Natural killer cell (primary cell): ENCODE measurements at regions not wholly inside any gene's neighbourhood (a gene's known extent, or its start where the extent isn't known, plus 50 kb on each side); places are given as distances from the start of the nearest gene placed in this dataset.

Experiments
- ATAC-seq, 3 donors: fragments of 150-1000 bp in 2 of 3; fragments of 200-7000 bp in 1 of 3; cut with Tn5 transposase; 1 replicate in 1 of 3; 2 replicates in 2 of 3; pipeline ENCODE4 v1.10.0; 2021; ENCODE audit warnings: mild to moderate bottlenecking in 2 of 3, moderate library complexity in 2 of 3
- DNase-seq, 2 donors: peaks; one replicate each; pipeline versions ENCODE4 v3.0.0 to v3.0.0-alpha.2; 2013 to 2021; ENCODE audit warnings: mixed read lengths in 1 of 2
- H3K27ac ChIP-seq: one replicate; pipeline ENCODE4 v1.5.1; 2013; ENCODE audit warnings: mild to moderate bottlenecking, low read length
- H3K27me3 ChIP-seq: one replicate; pipeline ENCODE4 v1.6.1; 2013; ENCODE audit warnings: low read length; ENCODE audit not compliant: control insufficient read depth, insufficient read depth
- H3K36me3 ChIP-seq: one replicate; pipeline ENCODE4 v1.6.1; 2013; ENCODE audit warnings: low read length; ENCODE audit not compliant: control insufficient read depth, insufficient read depth
- H3K4me1 ChIP-seq: one replicate; pipeline ENCODE4 v1.6.1; 2013; ENCODE audit warnings: low read length; ENCODE audit not compliant: control insufficient read depth, insufficient read depth
- H3K4me3 ChIP-seq: one replicate; pipeline ENCODE4 v1.5.1; 2013; ENCODE audit warnings: low read length
- H3K9me3 ChIP-seq: one replicate; pipeline ENCODE4 v1.6.1; 2013; ENCODE audit warnings: low read length; ENCODE audit not compliant: control insufficient read depth, insufficient read depth
- H3K27ac Mint-ChIP-seq, 2 donors: one replicate each; pipeline ENCODE4 v1.8.0; 2022; ENCODE audit warnings: mild to moderate bottlenecking in 2 of 2, mixed read lengths in 2 of 2, moderate library complexity in 1 of 2
- H3K27me3 Mint-ChIP-seq, 2 donors: one replicate each; pipeline ENCODE4 v1.8.0; 2022; ENCODE audit warnings: low read depth in 2 of 2, mixed read lengths in 2 of 2
- H3K36me3 Mint-ChIP-seq: one replicate; pipeline ENCODE4 v1.8.0; 2022; ENCODE audit warnings: mixed read lengths
- H3K4me1 Mint-ChIP-seq, 2 donors: one replicate each; pipeline ENCODE4 v1.8.0; 2022; ENCODE audit warnings: mixed read lengths in 2 of 2
- H3K4me3 Mint-ChIP-seq: one replicate; pipeline ENCODE4 v1.8.0; 2022; ENCODE audit warnings: mild to moderate bottlenecking, moderate library complexity, mixed read lengths
- H3K9me3 Mint-ChIP-seq, 2 donors: one replicate each; pipeline ENCODE4 v1.8.0; 2022; ENCODE audit warnings: mixed read lengths in 2 of 2
- WGBS: methylation state at CpG from one replicate; pipeline ENCODE4 v1.1.7; 2013; ENCODE audit warnings: missing lambda C conversion rate; ENCODE audit not compliant: insufficient coverage; 5-methylcytosine and 5-hydroxymethylcytosine counted together
- intact Hi-C: fragments of 100-400 bp; cut with micrococcal nuclease; formaldehyde crosslinking; loops from one replicate; pipeline ENCODE4 v1.14.2; 2022
- TF ChIP-seq, protein P1 (sequence below): fragments of 200-600 bp; IDR thresholded peaks from one replicate; pipeline ENCODE4 v1.8.0; 2022; ENCODE audit warnings: antibody characterized with exemption

GRCh38 chr1:234540404-234540762 lies 61.4 kb upstream of the TARBP1 start:
- Histone ChIP-seq H3K4me1 (no peaks in the 10 kb centered on the region), H3K27ac (no peak overlapping the region), H3K36me3 (no peaks in the 10 kb centered on the region), H3K9me3 (no peaks in the 10 kb centered on the region), H3K4me3 (no peak overlapping the region), H3K27me3 (no peaks in the 10 kb centered on the region)
- Mint-ChIP-seq H3K9me3 (no peaks in the 10 kb centered on the region), H3K4me1 (no peaks in the 10 kb centered on the region), H3K27ac (no peak overlapping the region), H3K4me3 (no peak overlapping the region), H3K36me3 (no peaks in the 10 kb centered on the region), H3K27me3 (peaks cover 6 to 14% of the 10 kb centered on the region in 2 donors)
- WGBS, result 90% methylated on average over 5 of the region's 5 CpGs
- ATAC-seq (no peak), DNase-seq (no peak)
- TF ChIP-seq, protein P1, sequence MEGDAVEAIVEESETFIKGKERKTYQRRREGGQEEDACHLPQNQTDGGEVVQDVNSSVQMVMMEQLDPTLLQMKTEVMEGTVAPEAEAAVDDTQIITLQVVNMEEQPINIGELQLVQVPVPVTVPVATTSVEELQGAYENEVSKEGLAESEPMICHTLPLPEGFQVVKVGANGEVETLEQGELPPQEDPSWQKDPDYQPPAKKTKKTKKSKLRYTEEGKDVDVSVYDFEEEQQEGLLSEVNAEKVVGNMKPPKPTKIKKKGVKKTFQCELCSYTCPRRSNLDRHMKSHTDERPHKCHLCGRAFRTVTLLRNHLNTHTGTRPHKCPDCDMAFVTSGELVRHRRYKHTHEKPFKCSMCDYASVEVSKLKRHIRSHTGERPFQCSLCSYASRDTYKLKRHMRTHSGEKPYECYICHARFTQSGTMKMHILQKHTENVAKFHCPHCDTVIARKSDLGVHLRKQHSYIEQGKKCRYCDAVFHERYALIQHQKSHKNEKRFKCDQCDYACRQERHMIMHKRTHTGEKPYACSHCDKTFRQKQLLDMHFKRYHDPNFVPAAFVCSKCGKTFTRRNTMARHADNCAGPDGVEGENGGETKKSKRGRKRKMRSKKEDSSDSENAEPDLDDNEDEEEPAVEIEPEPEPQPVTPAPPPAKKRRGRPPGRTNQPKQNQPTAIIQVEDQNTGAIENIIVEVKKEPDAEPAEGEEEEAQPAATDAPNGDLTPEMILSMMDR, result no peak
- intact Hi-C loops, result no loop called here

DNA sequence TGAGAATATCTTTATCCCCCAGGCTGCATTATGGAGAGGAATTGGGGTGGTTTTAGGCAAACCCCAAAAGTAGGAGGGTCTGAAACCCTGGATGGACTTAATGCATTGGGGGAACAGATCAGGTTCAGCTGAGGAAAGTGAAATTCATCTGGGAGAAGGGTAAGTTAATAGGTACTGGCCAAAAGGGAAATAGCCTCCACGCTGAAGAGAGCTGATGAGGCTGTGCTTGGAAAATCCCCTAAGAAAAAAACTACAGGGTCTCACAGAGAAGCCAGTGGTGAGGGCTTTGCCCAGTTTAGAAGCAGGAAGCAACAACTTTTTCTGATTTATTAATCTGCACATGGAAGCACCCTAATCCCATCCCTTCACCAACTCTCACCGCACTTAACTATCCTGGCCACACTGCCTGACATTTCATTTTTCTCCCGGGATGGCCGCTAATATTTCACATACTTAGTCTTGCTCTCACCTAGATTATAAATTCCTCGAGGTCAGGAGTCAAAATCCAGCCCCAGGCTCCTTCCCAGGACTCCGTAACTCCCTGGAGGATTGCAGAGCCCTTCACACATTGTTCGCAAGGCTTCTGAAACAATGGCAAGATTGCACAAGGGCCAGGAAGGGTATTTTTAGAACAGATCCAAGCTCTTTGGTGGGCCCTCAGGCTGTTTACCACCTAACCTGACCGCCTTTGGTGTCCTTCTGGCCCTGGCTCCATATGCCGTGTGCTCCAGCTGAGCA lies 60.9 kb upstream of the TARBP1 start:
- no peaks in the 10 kb centered on the region for H3K4me1 ChIP-seq
- no peaks in the 10 kb centered on the region for H3K36me3 Mint-ChIP-seq
- H3K4me3 Mint-ChIP-seq, result no peak overlapping the region
- no peaks in the 10 kb centered on the region for H3K9me3 ChIP-seq
- H3K4me3 ChIP-seq, result no peak overlapping the region
- ATAC-seq (no peak), DNase-seq (no peak)
- 87% methylated on average over 9 of the region's 9 CpGs for WGBS
- H3K9me3 Mint-ChIP-seq, result no peaks in the 10 kb centered on the region
- H3K36me3 ChIP-seq, result no peaks in the 10 kb centered on the region
- no peak overlapping the region for H3K27ac ChIP-seq
- intact Hi-C loops, result no loop called here
- H3K27ac Mint-ChIP-seq, result no peak overlapping the region
- H3K27me3 Mint-ChIP-seq, result peaks cover 2 to 9% of the 10 kb centered on the region in 2 donors
- no peaks in the 10 kb centered on the region for H3K4me1 Mint-ChIP-seq
- TF ChIP-seq, protein P1, result no peak
- H3K27me3 ChIP-seq, result no peaks in the 10 kb centered on the region

GRCh38 chr1:234538930-234539649 lies 60.1 kb upstream of the TARBP1 start:
- H3K4me3 ChIP-seq, result no peak overlapping the region
- TF ChIP-seq, protein P1, result no peak
- H3K4me1 Mint-ChIP-seq, result no peaks in the 10 kb centered on the region
- H3K27ac ChIP-seq, result no peak overlapping the region
- H3K4me1 ChIP-seq, result no peaks in the 10 kb centered on the region
- no peak overlapping the region for H3K27ac Mint-ChIP-seq
- H3K9me3 ChIP-seq, result no peaks in the 10 kb centered on the region
- DNase-seq (no peak), ATAC-seq (no peak)
- intact Hi-C loops, result no loop called here
- peaks cover 2 to 7% of the 10 kb centered on the region in 2 donors for H3K27me3 Mint-ChIP-seq
- 70% methylated on average over 12 of the region's 14 CpGs for WGBS
- H3K27me3 ChIP-seq, result no peaks in the 10 kb centered on the region
- H3K36me3 ChIP-seq, result no peaks in the 10 kb centered on the region
- no peak overlapping the region for H3K4me3 Mint-ChIP-seq
- no peaks in the 10 kb centered on the region for H3K36me3 Mint-ChIP-seq
- H3K9me3 Mint-ChIP-seq, result no peaks in the 10 kb centered on the region
